NOMO-1 treated with DMSO at 0.1 percent for 48 hours (cell line): ENCODE measurements at regions not wholly inside any gene's neighbourhood (a gene's known extent, or its start where the extent isn't known, plus 50 kb on each side); places are given as distances from the start of the nearest gene placed in this dataset.
A peak's percentile ranks its signal among the peaks of the same experiment; 100 is the strongest.

Source experiments
- DNase-seq: peaks from one replicate; lab custom pipeline; 2025; ENCODE audit not compliant: unreplicated experiment; lab: John Stamatoyannopoulos, UW

- DNase-seq: no peak
These were observed 217.8 kb downstream of the OSR1 start for GRCh38 chr2:19140463-19141208.

GRCh38 chr2:19139386-19139785, 219.0 kb downstream of the OSR1 start:
- no peak for DNase-seq

DNA sequence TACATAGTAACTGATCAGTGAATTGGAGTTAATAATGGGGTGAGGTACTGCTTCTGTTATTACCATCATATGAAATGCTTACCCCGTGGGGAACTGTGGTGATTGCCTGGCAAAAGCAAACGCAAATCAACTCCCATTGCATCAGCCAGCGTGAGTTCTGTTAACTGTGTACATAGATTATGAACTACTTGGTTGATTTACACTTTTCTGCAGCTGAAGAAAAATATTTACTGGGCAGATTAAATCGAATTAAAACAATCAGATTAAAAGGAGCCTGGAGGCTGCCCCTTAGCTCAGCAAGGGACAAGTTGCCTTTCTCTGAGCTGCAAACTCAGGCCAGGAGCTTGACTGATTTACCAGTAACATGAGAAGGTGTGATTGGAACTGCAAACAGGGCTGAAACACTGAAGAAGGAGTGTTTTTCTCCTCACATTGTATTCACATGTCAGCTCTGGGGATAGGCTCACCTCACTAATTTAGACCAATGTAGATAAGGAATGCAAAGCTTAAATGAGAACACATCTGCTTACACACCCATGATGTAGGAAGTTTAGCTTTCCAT, 220.1 kb downstream of the OSR1 start:
- DNase-seq: no peak

DNA sequence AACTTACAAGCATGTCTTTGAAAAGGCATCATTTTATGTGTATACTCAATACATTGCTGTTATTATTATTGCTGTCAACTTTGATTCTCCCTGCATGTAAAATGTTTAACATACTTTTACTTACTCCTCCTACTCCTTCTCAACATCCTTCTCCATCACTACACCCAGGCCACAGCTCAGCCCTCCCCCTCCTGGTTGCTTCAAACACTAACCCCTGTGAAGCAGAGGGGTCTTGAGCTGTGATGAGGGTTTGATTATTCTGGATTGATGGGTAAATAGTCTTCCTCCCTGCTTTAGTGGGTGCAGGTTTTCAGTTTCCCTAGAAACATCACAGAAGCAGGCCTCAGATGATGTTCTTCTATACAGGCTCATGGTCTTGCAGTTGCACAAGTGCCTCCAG, 221.0 kb downstream of the OSR1 start:
- DNase-seq: no peak

DNA sequence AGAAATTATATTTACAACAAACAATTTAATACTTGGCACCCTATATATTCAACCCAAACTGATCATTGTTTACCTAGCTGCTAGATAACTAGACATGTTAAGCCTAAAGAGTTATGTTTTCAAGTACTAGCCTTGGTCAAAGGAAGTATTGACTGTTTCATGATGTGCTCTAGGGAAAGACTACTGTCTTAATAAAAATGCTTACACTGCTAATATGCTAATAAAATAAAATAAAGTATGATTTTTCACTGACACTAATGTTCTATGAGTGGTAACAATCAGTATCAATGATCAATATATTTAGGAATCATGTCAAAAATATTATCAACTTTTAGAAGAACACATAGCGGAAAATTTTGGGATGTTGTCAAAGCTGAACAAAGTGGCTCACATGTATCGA, 225.5 kb downstream of the OSR1 start:
- DNase-seq: no peak

GRCh38 chr2:19131871-19132270, 226.6 kb downstream of the OSR1 start:
- no peak for DNase-seq

GRCh38 chr2:19128148-19128547, 230.3 kb downstream of the OSR1 start:
- DNase-seq: no peak

DNA sequence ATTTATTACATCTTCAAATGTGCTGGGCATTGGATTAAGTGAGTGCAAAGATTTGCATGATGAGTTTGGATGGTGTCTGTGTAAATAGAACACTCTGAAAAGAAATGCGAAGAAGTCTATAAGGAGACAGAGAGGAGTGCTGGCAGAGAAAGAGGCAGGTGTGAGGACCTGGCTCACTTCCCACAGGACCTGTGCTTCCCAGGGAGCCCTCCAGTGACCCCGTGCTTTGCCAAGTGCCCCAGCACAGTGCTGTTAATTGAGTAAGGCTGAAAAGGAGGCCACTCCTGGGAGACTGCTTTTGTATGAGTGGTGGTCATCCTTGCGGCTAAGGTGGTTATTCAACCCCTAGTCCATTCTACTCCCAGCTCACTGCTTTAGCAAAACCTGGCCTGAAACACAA, 230.8 kb downstream of the OSR1 start:
- DNase-seq: no peak

DNA sequence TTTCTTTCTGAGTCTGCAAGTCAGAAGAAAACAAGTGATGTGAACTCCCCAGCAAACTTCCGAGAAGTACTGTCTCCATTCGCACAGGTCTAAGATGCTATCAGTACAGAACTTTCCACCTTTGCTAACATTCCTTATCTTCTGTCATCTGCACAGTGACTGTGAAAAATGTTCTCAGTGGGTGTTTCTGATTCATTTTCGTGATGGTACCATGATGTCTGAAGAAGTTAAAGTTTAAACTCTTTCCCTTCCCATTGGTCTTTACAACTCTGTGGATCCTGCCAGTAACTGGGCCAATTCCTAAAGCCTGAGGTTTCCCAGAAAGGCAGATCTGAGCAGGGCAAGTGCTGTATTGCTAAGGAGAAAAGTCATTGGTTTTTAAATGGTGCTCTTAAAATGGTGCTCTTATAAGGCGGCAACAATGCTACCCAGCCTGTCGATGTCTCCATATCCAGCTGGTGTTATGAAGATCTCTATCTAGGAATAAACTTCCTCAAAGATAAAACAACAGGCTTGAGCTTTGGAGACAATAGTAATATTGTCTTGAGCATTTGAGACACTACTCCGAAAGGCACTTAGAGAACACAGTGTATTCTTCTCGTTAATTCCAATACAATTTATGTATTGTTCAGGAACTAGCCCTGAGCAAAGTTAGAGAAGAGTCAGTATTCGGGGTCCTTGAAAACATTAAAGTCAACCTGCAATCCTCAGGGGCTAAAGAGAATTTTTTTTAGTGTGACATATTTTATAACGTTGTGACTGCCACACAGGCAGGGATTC, 232.3 kb downstream of the OSR1 start:
- no peak for DNase-seq

- DNase-seq: no peak
These were observed 234.3 kb downstream of the OSR1 start for GRCh38 chr2:19124135-19124534.

GRCh38 chr2:19123556-19123955, 234.9 kb downstream of the OSR1 start:
- DNase-seq: no peak

- no peak for DNase-seq
These were observed 236.2 kb downstream of the OSR1 start for GRCh38 chr2:19122220-19122619.

DNA sequence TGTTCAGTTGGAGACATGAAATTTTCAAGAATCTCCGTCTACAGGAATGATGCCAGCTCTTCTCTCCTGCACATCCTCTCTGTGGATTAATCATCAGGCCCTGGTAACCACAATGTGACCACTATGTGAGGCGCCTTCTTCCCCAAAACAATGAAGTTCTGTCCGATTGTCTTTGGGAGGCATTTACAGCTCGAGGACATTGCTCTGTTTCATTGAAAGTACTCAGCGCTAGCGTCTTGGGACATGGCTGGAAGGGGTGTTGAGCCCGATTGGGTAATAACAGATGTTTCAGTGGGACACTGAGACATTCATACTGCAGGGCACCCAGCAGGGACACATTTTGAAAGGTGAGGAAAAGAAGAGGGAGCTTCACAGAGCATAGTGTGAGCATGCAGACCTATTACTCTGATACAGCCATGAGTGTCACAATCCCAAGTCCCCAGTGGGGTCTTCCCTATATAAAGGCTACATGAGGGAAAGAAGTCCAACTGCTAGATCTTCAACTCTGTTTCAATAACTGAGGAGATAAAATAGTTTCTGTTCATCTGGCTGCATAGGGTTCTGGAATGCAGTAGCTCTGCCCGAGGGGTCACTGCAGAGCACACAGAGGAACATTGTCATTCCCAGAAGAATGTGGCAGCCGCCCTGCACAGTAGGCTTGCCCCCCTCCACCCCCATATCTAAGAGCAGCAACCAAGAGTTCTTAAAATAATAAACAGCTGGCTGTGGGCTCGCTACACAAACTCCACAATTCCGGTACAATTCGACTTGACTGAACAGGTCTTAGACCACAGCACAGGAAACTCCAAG, 237.3 kb downstream of the OSR1 start:
- DNase-seq: peak; percentile 2

GRCh38 chr2:19120181-19120580, 238.2 kb downstream of the OSR1 start:
- no peak for DNase-seq

GRCh38 chr2:19119326-19120001, 239.0 kb downstream of the OSR1 start:
- no peak for DNase-seq

GRCh38 chr2:19116918-19117317, 241.5 kb downstream of the OSR1 start:
- no peak for DNase-seq

DNA sequence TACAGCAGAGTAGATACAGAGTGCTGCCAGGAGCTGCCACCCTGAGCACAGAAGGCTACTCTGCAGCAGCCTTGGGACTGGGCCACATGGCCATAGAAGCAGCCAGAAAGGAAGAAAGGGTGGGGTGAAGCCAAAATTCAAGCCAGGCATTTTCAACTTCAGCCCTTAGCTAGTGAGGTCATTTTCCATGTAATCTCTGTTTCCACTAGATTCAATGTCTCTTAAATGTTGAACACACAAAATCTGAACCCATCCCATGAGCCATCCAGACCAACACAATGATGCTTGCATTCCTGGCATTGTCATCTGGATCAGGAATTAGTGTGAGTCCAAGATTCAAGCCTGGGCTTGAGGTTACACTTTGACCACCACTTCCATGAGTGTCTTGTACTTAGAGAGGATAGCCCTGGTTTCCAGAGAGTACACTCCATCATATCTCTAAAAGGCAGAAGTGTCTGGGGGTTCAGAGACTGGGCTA, 243.6 kb downstream of the OSR1 start:
- DNase-seq: no peak

DNA sequence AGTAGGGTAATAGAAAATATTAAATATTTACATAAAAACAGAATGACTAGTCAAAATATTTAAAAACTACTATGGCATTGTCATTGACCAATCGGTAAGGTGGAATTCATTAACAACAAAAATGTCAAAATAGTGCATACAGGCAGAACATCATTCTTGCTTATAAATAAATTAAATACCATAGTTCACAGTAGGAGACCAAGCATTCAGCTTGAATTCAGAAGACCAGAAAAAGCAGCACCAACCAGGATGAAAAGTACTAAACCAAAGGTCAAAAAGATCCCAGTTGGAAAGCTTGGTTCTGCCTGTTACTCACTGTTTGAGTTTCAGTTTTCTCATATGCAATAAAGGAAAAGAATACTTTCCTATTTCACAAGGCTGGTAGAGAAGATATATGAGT, 244.3 kb downstream of the OSR1 start:
- no peak for DNase-seq

- DNase-seq: no peak
These were observed 247.1 kb downstream of the OSR1 start for GRCh38 chr2:19111354-19111753.

DNA sequence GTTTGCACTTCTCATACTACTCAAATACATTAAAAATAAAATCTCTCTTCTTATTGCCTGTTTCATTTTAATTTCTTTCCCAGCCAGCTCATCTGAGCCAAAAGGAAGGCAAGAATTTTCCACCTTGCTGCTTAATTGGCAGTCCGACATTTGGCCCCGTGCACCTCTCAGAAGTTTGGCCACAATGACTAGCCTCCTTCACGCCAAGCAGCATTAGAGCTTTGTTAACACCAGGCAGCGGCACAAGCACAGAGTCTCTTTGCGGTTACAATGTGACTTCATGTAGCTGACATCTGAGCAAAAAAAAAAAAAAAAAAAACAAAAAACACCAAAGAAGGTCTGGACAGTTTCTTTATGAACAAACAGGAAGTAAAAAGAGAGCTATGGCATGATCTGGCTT, 248.9 kb downstream of the OSR1 start:
- DNase-seq: no peak

- DNase-seq: no peak
These were observed 252.0 kb downstream of the OSR1 start for GRCh38 chr2:19106376-19106775.
